ENCODE measurements at regions not wholly inside any gene's neighbourhood (a gene's known extent, or its start where the extent isn't known, plus 50 kb on each side); places are given as distances from the start of the nearest gene placed in this dataset.
"Not testable (repeated sequence)": the region's sequence is repeated elsewhere in the genome, so short reads cannot be mapped to it uniquely, and the experiment has no call there.

- H3K4me1 ChIP-seq, result no peaks in the 10 kb centered on the region
- intact Hi-C loops (cut with DNase I), result no loop called here
- no peak for TF ChIP-seq CTCF (IDR thresholded peaks at IDR 0.05)
- DNase-seq (ENCODE audit: low spot score in 2 of 2), result no peak
- peaks cover 0 to 19% of the 10 kb centered on the region in 2 donors for H3K9me3 ChIP-seq
- no peaks in the 10 kb centered on the region for H3K27me3 ChIP-seq
- H3K36me3 ChIP-seq, result no peaks in the 10 kb centered on the region
- no peak overlapping the region for H3K4me3 ChIP-seq
- H3K27ac ChIP-seq, result no peak overlapping the region
Observed at GRCh38 chr11:15675683-15676082, 561.0 kb downstream of the INSC start.

- Histone ChIP-seq H3K27me3 (no peaks in the 10 kb centered on the region), H3K36me3 (no peaks in the 10 kb centered on the region), H3K4me1 (no peaks in the 10 kb centered on the region), H3K4me3 (no peak overlapping the region), H3K27ac (no peak overlapping the region), H3K9me3 (peaks cover 0 to 19% of the 10 kb centered on the region in 2 donors)
- no peak for DNase-seq (ENCODE audit: low spot score in 2 of 2)
- TF ChIP-seq CTCF (IDR thresholded peaks at IDR 0.05), result no peak
- intact Hi-C loops (cut with DNase I), result no loop called here
Observed at GRCh38 chr11:15677181-15677580, 562.5 kb downstream of the INSC start.

- Histone ChIP-seq H3K27me3 (no peaks in the 10 kb centered on the region), H3K9me3 (no peaks in the 10 kb centered on the region), H3K4me1 (no peaks in the 10 kb centered on the region), H3K27ac (no peak overlapping the region), H3K36me3 (no peaks in the 10 kb centered on the region), H3K4me3 (no peak overlapping the region)
- DNase-seq (ENCODE audit: low spot score in 2 of 2), result no peak
- intact Hi-C loops (cut with DNase I), result no loop called here
- TF ChIP-seq CTCF (IDR thresholded peaks at IDR 0.05), result no peak
Observed at GRCh38 chr11:15683528-15683927, 568.8 kb downstream of the INSC start.

DNA sequence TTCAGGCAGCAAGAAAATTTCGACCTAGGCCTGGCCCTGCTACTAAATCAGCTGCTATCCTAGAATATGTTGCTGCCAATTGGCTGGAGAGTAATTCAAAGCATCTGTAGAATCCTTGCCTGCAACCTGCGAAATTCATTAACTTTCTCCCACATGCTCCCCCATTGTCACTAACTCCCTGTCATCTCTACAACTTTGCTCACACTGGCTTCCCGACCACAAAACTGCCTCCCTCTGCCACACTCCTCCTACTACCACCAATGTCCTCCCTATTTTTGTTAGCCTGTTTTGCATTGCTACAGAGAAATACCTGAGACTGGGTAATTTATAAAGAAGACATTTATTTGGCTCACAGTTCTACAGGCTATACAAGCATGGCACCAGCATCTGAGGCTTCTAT, 570.6 kb downstream of the INSC start:
- TF ChIP-seq CTCF (IDR thresholded peaks at IDR 0.05), result no peak
- Histone ChIP-seq H3K4me3 (no peak overlapping the region), H3K9me3 (no peaks in the 10 kb centered on the region), H3K27ac (no peak overlapping the region), H3K4me1 (no peaks in the 10 kb centered on the region), H3K27me3 (no peaks in the 10 kb centered on the region), H3K36me3 (no peaks in the 10 kb centered on the region)
- intact Hi-C loops (cut with DNase I), result no loop called here
- no peak for DNase-seq (ENCODE audit: low spot score in 2 of 2)

GRCh38 chr11:15686259-15686658, 571.5 kb downstream of the INSC start:
- H3K4me3 ChIP-seq; intact Hi-C loops (cut with DNase I); DNase-seq (ENCODE audit: low spot score in 2 of 2); H3K27me3 ChIP-seq; H3K9me3 ChIP-seq; H3K4me1 ChIP-seq; H3K27ac ChIP-seq; H3K36me3 ChIP-seq: not testable (repeated sequence)

DNA sequence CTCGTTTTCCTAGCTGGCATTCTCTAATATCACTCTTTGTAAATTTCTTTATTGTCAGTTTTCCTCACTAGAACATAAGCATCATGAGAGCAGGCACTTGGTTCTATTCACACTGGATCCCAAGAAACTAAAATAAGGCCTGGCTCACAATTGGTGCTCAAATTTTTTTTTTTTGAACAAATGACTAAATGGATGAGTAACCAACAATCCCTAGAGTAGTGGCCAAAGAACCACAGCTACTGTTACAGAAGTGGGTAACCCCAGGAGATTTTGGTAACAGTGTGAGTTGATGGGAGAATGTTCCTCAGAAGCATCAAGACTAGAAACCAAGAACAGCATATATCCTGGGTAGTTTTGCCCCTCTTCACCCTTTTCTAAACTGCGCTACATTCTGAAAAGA, 572.6 kb downstream of the INSC start:
- no peak overlapping the region for H3K4me3 ChIP-seq
- H3K4me1 ChIP-seq, result no peaks in the 10 kb centered on the region
- no peak for TF ChIP-seq CTCF (IDR thresholded peaks at IDR 0.05)
- intact Hi-C loops (cut with DNase I), result no loop called here
- H3K36me3 ChIP-seq, result no peaks in the 10 kb centered on the region
- H3K27ac ChIP-seq, result no peak overlapping the region
- no peak for DNase-seq (ENCODE audit: low spot score in 2 of 2)
- H3K27me3 ChIP-seq, result no peaks in the 10 kb centered on the region
- no peaks in the 10 kb centered on the region for H3K9me3 ChIP-seq

All from ascending aorta (tissue), 2 donors.